Epithelial cell of proximal tubule (primary cell): ENCODE measurements at regions not wholly inside any gene's neighbourhood (a gene's known extent, or its start where the extent isn't known, plus 50 kb on each side); places are given as distances from the start of the nearest gene placed in this dataset.

Source experiments
- DNase-seq: peaks from one replicate; pipeline ENCODE4 v3.0.0-alpha.2; 2011; ENCODE audit warnings: low read depth
- H3K4me3 ChIP-seq: 2 replicates; pipeline ENCODE4 v1.5.1; 2011; ENCODE audit warnings: low read depth, mild to moderate bottlenecking, low read length
- TF ChIP-seq, protein P1 (sequence below): conservative IDR thresholded peaks from 2 replicates; pipeline ENCODE4 v1.5.1; 2012; ENCODE audit warnings: low read depth, mild to moderate bottlenecking, low read length

DNA sequence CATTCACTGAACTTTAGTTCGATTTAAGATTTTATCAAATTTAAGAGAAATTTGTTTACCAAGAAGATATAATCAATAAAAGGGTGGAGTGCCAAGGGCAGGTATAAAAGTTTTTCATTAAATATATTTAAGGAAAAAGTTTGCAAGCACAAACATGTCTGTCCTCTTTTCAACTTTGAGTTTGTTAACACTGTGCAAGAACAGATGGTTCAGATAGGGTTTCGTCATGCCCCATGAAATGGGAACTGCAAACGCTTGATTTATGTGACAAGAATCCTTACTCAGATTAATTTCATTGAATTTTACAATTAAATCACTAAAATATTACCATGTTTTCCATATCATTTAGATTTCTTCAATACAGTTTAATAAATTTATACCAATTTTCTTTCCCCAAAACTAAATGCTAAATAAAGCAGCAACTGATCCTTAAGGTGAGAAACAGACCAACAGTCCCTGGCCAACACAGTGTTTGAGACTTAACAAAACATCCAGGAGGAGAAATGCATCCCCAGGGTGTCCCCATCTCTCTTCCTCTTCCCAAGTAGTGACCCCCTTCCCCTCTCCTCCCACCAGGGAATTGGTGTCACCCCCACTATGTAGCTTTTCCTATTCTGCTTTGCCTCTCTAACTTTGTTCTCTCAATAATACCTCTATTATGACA lies 292.9 kb downstream of the LTN1 start:
- no peak overlapping the region for H3K4me3 ChIP-seq
- TF ChIP-seq, protein P1, sequence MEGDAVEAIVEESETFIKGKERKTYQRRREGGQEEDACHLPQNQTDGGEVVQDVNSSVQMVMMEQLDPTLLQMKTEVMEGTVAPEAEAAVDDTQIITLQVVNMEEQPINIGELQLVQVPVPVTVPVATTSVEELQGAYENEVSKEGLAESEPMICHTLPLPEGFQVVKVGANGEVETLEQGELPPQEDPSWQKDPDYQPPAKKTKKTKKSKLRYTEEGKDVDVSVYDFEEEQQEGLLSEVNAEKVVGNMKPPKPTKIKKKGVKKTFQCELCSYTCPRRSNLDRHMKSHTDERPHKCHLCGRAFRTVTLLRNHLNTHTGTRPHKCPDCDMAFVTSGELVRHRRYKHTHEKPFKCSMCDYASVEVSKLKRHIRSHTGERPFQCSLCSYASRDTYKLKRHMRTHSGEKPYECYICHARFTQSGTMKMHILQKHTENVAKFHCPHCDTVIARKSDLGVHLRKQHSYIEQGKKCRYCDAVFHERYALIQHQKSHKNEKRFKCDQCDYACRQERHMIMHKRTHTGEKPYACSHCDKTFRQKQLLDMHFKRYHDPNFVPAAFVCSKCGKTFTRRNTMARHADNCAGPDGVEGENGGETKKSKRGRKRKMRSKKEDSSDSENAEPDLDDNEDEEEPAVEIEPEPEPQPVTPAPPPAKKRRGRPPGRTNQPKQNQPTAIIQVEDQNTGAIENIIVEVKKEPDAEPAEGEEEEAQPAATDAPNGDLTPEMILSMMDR: no peak
- no peak for DNase-seq

DNA sequence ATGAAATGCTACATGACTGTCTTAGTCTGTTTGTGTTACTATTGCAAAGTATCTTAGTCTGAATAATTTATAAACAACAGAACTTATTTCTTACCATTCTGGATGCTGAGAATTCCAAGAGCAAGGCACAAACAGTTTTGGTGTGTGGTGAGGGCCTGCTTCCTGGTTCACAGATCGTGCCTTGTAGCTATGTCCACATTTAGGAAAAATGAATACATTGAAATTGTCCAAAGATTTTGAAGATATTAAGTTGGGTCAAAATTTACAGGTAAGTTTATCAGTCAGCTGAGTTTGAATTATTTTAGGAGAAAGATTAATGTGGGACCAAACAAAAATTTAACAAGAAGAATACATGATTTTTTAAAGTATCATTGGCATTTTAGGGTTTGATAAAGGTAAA lies 293.5 kb downstream of the LTN1 start:
- H3K4me3 ChIP-seq: no peak overlapping the region
- TF ChIP-seq, protein P1: no peak
- DNase-seq: no peak

DNA sequence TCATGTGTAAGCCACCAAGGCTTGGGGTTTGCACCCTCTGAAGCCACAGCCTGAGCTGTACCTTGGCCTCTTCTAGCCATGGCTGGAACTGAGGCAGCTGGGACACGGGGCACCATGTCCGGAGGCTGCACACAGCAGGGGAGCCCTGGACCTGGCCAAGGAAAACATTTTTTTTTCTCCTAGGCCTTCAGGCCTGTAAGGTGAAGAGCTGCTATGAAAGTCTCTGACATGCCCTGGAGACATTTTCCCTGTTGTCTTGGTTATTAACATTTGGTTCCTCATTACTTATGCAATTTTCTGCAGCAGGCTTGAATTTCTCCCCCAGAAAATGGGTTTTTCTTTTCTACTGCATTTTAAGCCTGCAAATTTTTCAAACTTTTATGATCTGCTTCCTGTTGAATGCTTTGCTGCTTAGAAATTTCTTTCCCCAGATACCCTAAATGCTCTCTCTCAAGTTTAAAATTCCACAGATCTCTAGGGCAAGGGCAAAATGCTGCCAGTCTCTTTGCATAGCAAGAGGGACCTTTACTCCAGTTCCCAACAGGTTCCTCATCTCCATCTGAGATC lies 295.8 kb downstream of the LTN1 start:
- no peak for DNase-seq
- H3K4me3 ChIP-seq: no peak overlapping the region
- TF ChIP-seq, protein P1: no peak

DNA sequence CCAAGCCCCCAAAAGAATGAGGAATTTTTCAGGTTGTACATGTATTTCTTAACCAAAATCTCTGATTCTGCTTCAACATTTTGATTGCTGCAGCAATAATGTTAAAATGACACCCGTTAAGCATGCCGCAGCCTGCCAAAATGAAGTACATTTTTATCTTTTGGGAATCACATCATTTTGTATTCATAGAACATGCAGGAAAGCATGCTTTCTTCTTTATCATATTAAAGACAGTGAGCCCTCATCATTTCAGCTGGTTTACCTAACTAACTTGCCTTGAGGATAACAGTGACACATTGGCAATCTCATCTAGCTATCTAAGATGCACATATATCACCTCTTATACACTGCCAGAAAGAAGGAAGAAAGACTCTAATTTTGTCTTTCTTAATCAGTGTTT lies 299.2 kb downstream of the LTN1 start:
- no peak for DNase-seq
- H3K4me3 ChIP-seq: no peak overlapping the region
- TF ChIP-seq, protein P1: no peak

DNA sequence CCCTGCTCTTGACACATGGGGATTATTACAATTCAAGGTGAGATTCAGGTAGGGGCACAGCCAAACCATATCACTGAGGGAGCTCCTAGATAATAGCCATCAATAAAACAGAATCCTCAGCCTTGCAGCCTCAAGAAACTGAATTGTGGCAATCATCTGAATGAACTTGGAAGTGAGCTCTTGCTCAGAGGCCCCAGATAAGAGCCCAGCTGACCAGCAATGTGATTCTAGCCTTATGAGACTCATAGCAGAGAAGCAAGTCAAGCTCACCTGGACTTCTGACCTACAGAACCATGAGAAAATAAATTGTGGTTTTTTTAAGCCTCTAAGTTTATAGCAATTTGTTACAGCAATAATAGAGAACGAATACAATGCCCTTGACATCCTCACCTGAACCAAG lies 302.5 kb downstream of the LTN1 start:
- TF ChIP-seq, protein P1: no peak
- no peak for DNase-seq
- H3K4me3 ChIP-seq: no peak overlapping the region

DNA sequence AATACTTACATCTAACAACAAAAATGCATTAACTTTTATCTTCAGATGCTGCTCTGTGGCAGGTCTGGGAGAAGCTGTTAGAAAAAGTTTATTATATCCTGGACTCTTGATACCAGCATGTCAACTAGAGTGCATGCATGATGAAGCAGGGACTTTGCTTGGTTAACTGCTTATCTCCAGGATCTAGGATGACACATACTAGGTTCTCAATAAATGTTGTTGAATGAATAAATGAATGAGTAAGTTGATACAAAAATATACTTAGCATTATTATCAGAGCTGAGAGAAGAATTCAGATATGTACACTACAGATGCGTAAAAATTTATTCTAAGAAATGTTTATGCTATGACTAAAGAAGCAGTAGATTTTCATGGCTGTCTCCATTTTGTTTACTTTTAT lies 304.3 kb downstream of the LTN1 start:
- TF ChIP-seq, protein P1: no peak
- H3K4me3 ChIP-seq: no peak overlapping the region
- DNase-seq: no peak

DNA sequence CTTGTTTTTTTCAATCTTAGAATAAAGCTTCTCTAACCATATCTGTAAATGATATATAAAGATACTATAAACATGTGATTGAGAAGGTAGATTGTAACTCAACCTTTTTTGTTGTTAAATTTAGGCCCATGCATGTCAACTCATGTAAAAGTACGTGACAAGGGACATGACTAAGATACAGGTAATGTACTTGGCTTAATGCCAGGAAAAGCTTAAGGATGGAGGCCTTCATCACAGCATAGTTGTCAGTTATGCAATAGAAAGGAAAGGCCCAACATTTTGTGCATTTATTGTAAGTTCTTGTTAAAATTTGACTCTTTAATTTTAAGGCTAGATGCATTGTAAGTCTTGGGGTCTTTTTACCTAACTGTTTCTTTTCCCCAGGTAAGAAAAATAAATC lies 305.1 kb downstream of the LTN1 start:
- TF ChIP-seq, protein P1: no peak
- DNase-seq: no peak
- H3K4me3 ChIP-seq: no peak overlapping the region
